Calu3 (cell line): ENCODE measurements at regions not wholly inside any gene's neighbourhood (a gene's known extent, or its start where the extent isn't known, plus 50 kb on each side); places are given as distances from the start of the nearest gene placed in this dataset.

Experiments used
- BruUV-seq: library from RNA; stranded (reverse); fragments of 400-500 nt; replicated peaks from 2 replicates; lab custom pipeline; 2021; lab: Mats Ljungman, UMichigan
- CTCF ChIA-PET: fragments of 300-600 bp; sonication (Branson Sonifier 250); formaldehyde crosslinking; loops from one replicate; lab custom pipeline; 2022; ENCODE audit warnings: antibody characterized with exemption; lab: Charles Lee
- DNase-seq: peaks from one replicate; pipeline ENCODE4 v3.0.0; 2022
- H3K27ac Mint-ChIP-seq: one replicate; pipeline ENCODE4 v1.8.0; 2022; ENCODE audit warnings: mixed read lengths; ENCODE audit not compliant: unreplicated experiment
- H3K27me3 Mint-ChIP-seq: one replicate; pipeline ENCODE4 v1.8.0; 2022; ENCODE audit warnings: mixed read lengths; ENCODE audit not compliant: unreplicated experiment
- H3K36me3 Mint-ChIP-seq: one replicate; pipeline ENCODE4 v1.8.0; 2022; ENCODE audit warnings: mild to moderate bottlenecking, moderate library complexity, mixed read lengths; ENCODE audit not compliant: insufficient read depth, unreplicated experiment
- H3K4me1 Mint-ChIP-seq: one replicate; pipeline ENCODE4 v1.8.0; 2022; ENCODE audit warnings: mild to moderate bottlenecking, low read depth, mixed read lengths; ENCODE audit not compliant: unreplicated experiment
- H3K4me3 Mint-ChIP-seq: one replicate; pipeline ENCODE4 v1.8.0; 2022; ENCODE audit warnings: mild to moderate bottlenecking, low read depth, moderate library complexity, mixed read lengths; ENCODE audit not compliant: unreplicated experiment
- H3K9me3 Mint-ChIP-seq: one replicate; pipeline ENCODE4 v1.8.0; 2022; ENCODE audit warnings: low read depth, mixed read lengths; ENCODE audit not compliant: unreplicated experiment
- CTCF ChIP-seq: fragments of 200-600 bp; IDR thresholded peaks from one replicate; pipeline ENCODE4 v1.8.0; 2022; ENCODE audit warnings: antibody characterized with exemption; ENCODE audit not compliant: unreplicated experiment
- intact Hi-C: fragments of 100-400 bp; cut with micrococcal nuclease; formaldehyde crosslinking; loops from one replicate; pipeline ENCODE4 v1.10.0; 2022; ENCODE audit not compliant: unreplicated experiment

- Mint-ChIP-seq H3K9me3 (no peaks in the 10 kb centered on the region), H3K27ac (no peak overlapping the region), H3K4me3 (no peak overlapping the region), H3K27me3 (peaks cover 72% of the 10 kb centered on the region), H3K4me1 (no peaks in the 10 kb centered on the region), H3K36me3 (no peaks in the 10 kb centered on the region)
- CTCF ChIA-PET, result interaction anchor here (1.2 kb wide), 1 partner anchor 17 kb away, joined by 3 read pairs; no protein-coding TSS in a partner anchor
- TF ChIP-seq CTCF, result no peak
- BruUV-seq, result no TSS peak
- intact Hi-C loops, result no loop called here
- no peak for DNase-seq
These were observed 86.9 kb upstream of the COL6A5 start for GRCh38 chr3:130258532-130258952.

- Mint-ChIP-seq H3K4me3 (no peak overlapping the region), H3K4me1 (no peaks in the 10 kb centered on the region), H3K27me3 (peaks cover 73% of the 10 kb centered on the region), H3K36me3 (no peaks in the 10 kb centered on the region), H3K9me3 (no peaks in the 10 kb centered on the region), H3K27ac (no peak overlapping the region)
- CTCF ChIA-PET, result interaction anchor here (1.2 kb wide), 1 partner anchor 17 kb away, joined by 3 read pairs; no protein-coding TSS in a partner anchor
- TF ChIP-seq CTCF, result no peak
- no TSS peak for BruUV-seq
- intact Hi-C loops, result no loop called here
- DNase-seq, result no peak
These were observed 86.2 kb upstream of the COL6A5 start for GRCh38 chr3:130259166-130259874.

GRCh38 chr3:130260918-130261317, 84.6 kb upstream of the COL6A5 start:
- no peak for DNase-seq
- Mint-ChIP-seq H3K4me3 (no peak overlapping the region), H3K36me3 (no peaks in the 10 kb centered on the region), H3K27ac (no peak overlapping the region), H3K9me3 (no peaks in the 10 kb centered on the region), H3K27me3 (peaks cover 85% of the 10 kb centered on the region), H3K4me1 (no peaks in the 10 kb centered on the region)
- BruUV-seq, result no TSS peak
- CTCF ChIA-PET, result interaction anchor here (0.6 kb wide), 1 partner anchor 38 kb away, joined by 3 read pairs; no protein-coding TSS in a partner anchor
- intact Hi-C loops, result no loop called here
- TF ChIP-seq CTCF, result no peak

GRCh38 chr3:130263708-130264107, 81.8 kb upstream of the COL6A5 start:
- no peak for DNase-seq
- H3K36me3 Mint-ChIP-seq, result no peaks in the 10 kb centered on the region
- H3K27me3 Mint-ChIP-seq, result peaks cover 63% of the 10 kb centered on the region
- no peaks in the 10 kb centered on the region for H3K9me3 Mint-ChIP-seq
- H3K4me3 Mint-ChIP-seq, result no peak overlapping the region
- intact Hi-C loops, result no loop called here
- no peak for TF ChIP-seq CTCF
- H3K4me1 Mint-ChIP-seq, result no peaks in the 10 kb centered on the region
- no TSS peak for BruUV-seq
- CTCF ChIA-PET, result interaction anchor here (2.2 kb wide), 1 partner anchor 12 kb away, joined by 5 read pairs; no protein-coding TSS in a partner anchor
- no peak overlapping the region for H3K27ac Mint-ChIP-seq
